HG03571 (cell line): ENCODE measurements at regions not wholly inside any gene's neighbourhood (a gene's known extent, or its start where the extent isn't known, plus 50 kb on each side); places are given as distances from the start of the nearest gene placed in this dataset.

Source experiments
- ATAC-seq: cut with Tn5 transposase; IDR thresholded peaks from one replicate; pipeline ENCODE4 v1.9.1; 2021; ENCODE audit not compliant: unreplicated experiment

GRCh38 chr13:59332966-59333365 lies 830.8 kb downstream of the DIAPH3 start:
- no peak for ATAC-seq

- no peak for ATAC-seq
These were observed 826.7 kb downstream of the DIAPH3 start for GRCh38 chr13:59337070-59337469.

GRCh38 chr13:59340151-59340550 lies 823.6 kb downstream of the DIAPH3 start:
- no peak for ATAC-seq

- ATAC-seq = no peak
These were observed 823.1 kb downstream of the DIAPH3 start for GRCh38 chr13:59340581-59340980.

- ATAC-seq = no peak
These were observed 821.3 kb downstream of the DIAPH3 start for GRCh38 chr13:59342400-59342799.

- ATAC-seq = no peak
These were observed 820.6 kb downstream of the DIAPH3 start for GRCh38 chr13:59343132-59343531.

GRCh38 chr13:59343993-59344822 lies 819.5 kb downstream of the DIAPH3 start:
- no peak for ATAC-seq

- no peak for ATAC-seq
These were observed 818.4 kb downstream of the DIAPH3 start for GRCh38 chr13:59345311-59345710.

- no peak for ATAC-seq
These were observed 816.6 kb downstream of the DIAPH3 start for GRCh38 chr13:59346999-59347723.

GRCh38 chr13:59348617-59349016 lies 815.1 kb downstream of the DIAPH3 start:
- no peak for ATAC-seq

- ATAC-seq = no peak
These were observed 811.1 kb downstream of the DIAPH3 start for GRCh38 chr13:59352600-59352999.

- ATAC-seq = no peak
These were observed 808.9 kb downstream of the DIAPH3 start for GRCh38 chr13:59354665-59355369.

GRCh38 chr13:59356607-59357006 lies 807.1 kb downstream of the DIAPH3 start:
- ATAC-seq = no peak

GRCh38 chr13:59358014-59358413 lies 805.7 kb downstream of the DIAPH3 start:
- ATAC-seq = no peak

- ATAC-seq = no peak
These were observed 803.6 kb downstream of the DIAPH3 start for GRCh38 chr13:59360108-59360507.

GRCh38 chr13:59360916-59361315 lies 802.8 kb downstream of the DIAPH3 start:
- ATAC-seq = no peak

GRCh38 chr13:59363313-59363712 lies 800.4 kb downstream of the DIAPH3 start:
- ATAC-seq = no peak

- no peak for ATAC-seq
These were observed 799.8 kb downstream of the DIAPH3 start for GRCh38 chr13:59363947-59364346.

GRCh38 chr13:59364641-59365085 lies 799.1 kb downstream of the DIAPH3 start:
- ATAC-seq = no peak

GRCh38 chr13:59367467-59367866 lies 796.3 kb downstream of the DIAPH3 start:
- no peak for ATAC-seq

GRCh38 chr13:59367904-59368303 lies 795.8 kb downstream of the DIAPH3 start:
- ATAC-seq = no peak

- ATAC-seq = no peak
These were observed 795.0 kb downstream of the DIAPH3 start for GRCh38 chr13:59368693-59369092.
